Spinal cord (tissue), 9 donors: ENCODE measurements at regions not wholly inside any gene's neighbourhood (a gene's known extent, or its start where the extent isn't known, plus 50 kb on each side); places are given as distances from the start of the nearest gene placed in this dataset.

Experiments
- DNase-seq, 6 donors: peaks; one replicate each; pipeline versions ENCODE4 v3.0.0 to v3.0.0-alpha.2; 2013 to 2015; ENCODE audit warnings: low spot score in 6 of 6, low read depth in 4 of 6
- H3K27ac ChIP-seq: one replicate; pipeline ENCODE4 v1.5.1; 2013; ENCODE audit warnings: low read depth, low read length, control low read depth
- H3K27me3 ChIP-seq: one replicate; pipeline ENCODE4 v1.6.1; 2013; ENCODE audit warnings: low read length; ENCODE audit not compliant: control insufficient read depth, insufficient read depth
- H3K36me3 ChIP-seq: one replicate; pipeline ENCODE4 v1.6.1; 2013; ENCODE audit warnings: low read length; ENCODE audit not compliant: control insufficient read depth, insufficient read depth
- H3K4me1 ChIP-seq: one replicate; pipeline ENCODE4 v1.6.1; 2013; ENCODE audit warnings: low read length; ENCODE audit not compliant: control insufficient read depth, insufficient read depth
- H3K4me3 ChIP-seq: one replicate; pipeline ENCODE4 v1.5.1; 2013; ENCODE audit warnings: low read depth, low read length, control low read depth
- H3K9me3 ChIP-seq: one replicate; pipeline ENCODE4 v1.6.1; 2013; ENCODE audit warnings: low read length; ENCODE audit not compliant: control insufficient read depth, insufficient read depth
- WGBS: methylation state at CpG from one replicate; pipeline ENCODE4 v1.1.5; 2013; ENCODE audit warnings: missing lambda C conversion rate; ENCODE audit not compliant: insufficient coverage; 5-methylcytosine and 5-hydroxymethylcytosine counted together
- donor health status: healthy.

GRCh38 chr15:35914573-35914972, 368.6 kb upstream of the DPH6 start:
- WGBS: no CpG with 5 or more reads among the region's 2 CpGs
- peaks cover 3% of the 10 kb centered on the region for H3K4me1 ChIP-seq
- H3K36me3 ChIP-seq: no peaks in the 10 kb centered on the region
- H3K9me3 ChIP-seq: peaks cover 2% of the 10 kb centered on the region
- no peak for DNase-seq
- H3K27me3 ChIP-seq: no peaks in the 10 kb centered on the region
- H3K27ac ChIP-seq: no peak overlapping the region
- no peak overlapping the region for H3K4me3 ChIP-seq

DNA sequence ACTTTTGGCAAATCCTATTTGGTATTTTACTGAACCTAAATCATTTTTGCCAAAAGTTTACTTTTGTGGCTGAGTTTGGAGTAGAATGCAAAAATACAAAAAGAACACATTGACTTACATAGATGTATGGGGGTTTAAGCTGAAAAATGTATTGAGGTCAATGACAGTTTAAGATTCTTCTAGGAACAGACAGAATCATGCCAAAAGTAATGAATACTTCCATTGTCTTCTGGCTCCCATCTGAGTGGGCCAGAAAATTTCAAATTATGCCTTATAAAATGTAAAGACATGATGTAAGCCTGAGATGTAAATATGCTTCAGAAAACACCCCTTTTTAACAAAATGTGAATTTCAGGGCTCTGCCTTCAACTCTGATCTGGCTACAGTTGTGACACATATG, 375.1 kb upstream of the DPH6 start:
- H3K27ac ChIP-seq: no peak overlapping the region
- H3K36me3 ChIP-seq: no peaks in the 10 kb centered on the region
- no peaks in the 10 kb centered on the region for H3K4me1 ChIP-seq
- H3K4me3 ChIP-seq: no peak overlapping the region
- no peak for DNase-seq
- H3K27me3 ChIP-seq: no peaks in the 10 kb centered on the region
- H3K9me3 ChIP-seq: no peaks in the 10 kb centered on the region

DNA sequence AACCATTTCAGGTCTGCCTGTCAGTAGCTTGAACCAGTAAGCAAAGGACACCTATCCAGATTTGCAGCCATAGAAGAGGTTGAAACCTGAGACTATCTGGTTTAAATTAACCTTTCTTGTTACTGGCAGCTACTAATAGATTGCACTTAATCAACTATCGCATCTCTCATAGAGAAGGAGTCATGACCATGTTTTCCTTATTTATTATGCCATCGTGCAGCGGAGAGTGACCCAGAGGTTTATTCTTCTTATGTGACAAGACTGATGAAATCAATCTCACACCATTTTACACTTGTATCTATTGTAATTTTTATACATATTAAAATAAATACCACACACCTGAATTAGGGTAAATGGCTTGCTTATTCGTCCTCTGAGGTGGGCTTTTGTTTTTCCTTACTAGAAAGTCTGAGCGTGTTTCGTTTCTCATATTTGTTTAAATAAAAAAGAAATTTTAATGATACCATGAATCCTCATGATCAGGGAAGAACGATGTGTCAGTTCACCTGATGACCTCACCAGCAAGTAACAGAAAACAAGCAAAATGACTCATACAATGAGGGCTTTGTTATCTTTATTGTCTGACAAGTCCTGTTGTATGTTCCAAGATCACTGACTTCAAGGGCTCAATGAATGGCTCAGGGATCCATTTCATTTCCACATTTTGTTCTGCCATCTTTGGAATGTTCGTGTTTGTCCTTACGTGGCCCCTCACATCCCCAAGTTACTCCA, 379.5 kb upstream of the DPH6 start:
- Histone ChIP-seq H3K27ac (no peak overlapping the region), H3K9me3 (no peaks in the 10 kb centered on the region), H3K36me3 (no peaks in the 10 kb centered on the region), H3K4me1 (no peaks in the 10 kb centered on the region), H3K27me3 (no peaks in the 10 kb centered on the region), H3K4me3 (no peak overlapping the region)
- DNase-seq: no peak
- WGBS: 100% methylated on average over 1 of the region's 9 CpGs

GRCh38 chr15:35926007-35926380, 380.0 kb upstream of the DPH6 start:
- no peaks in the 10 kb centered on the region for H3K27me3 ChIP-seq
- H3K27ac ChIP-seq: no peak overlapping the region
- no peaks in the 10 kb centered on the region for H3K9me3 ChIP-seq
- DNase-seq: no peak
- no peaks in the 10 kb centered on the region for H3K4me1 ChIP-seq
- H3K36me3 ChIP-seq: no peaks in the 10 kb centered on the region
- no peak overlapping the region for H3K4me3 ChIP-seq

GRCh38 chr15:35928847-35929246, 382.9 kb upstream of the DPH6 start:
- Histone ChIP-seq H3K4me3 (no peak overlapping the region), H3K4me1 (no peaks in the 10 kb centered on the region), H3K36me3 (no peaks in the 10 kb centered on the region), H3K27me3 (no peaks in the 10 kb centered on the region), H3K27ac (no peak overlapping the region), H3K9me3 (no peaks in the 10 kb centered on the region)
- no peak for DNase-seq
- 80% methylated on average over 1 of the region's 2 CpGs for WGBS

DNA sequence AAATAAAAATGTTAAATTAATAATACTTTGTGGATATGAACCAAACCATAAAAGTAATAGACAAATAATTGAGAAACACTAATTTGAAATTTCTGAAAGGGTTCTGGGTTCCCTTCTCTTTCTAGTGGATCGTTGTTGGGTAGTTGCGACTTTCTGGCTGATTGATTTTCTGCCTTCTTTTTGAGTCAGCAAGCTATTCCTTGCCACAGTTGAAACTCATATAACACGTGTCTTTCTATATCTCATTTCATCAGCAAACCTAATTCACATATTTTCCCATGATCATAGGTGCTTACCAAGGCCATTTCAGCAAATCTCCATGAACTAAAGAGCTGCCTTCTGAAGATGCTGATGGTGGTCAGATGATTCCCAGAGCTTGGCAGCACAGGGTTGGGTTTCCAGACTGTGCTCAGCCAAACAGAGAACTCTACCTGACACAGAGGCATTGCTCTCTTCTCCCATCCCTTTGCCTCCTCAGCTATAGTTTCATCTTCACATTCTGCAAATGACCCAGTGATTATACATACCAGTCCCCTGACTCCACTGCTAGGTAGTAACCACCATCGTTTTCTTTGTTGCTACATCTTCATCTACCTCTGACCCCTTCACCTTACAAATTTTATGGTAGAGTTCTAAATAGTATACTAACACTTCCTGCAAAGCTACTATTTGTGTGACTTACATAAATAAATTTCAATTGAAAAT, 383.9 kb upstream of the DPH6 start:
- H3K4me1 ChIP-seq: no peaks in the 10 kb centered on the region
- H3K9me3 ChIP-seq: no peaks in the 10 kb centered on the region
- DNase-seq: no peak
- H3K36me3 ChIP-seq: no peaks in the 10 kb centered on the region
- H3K4me3 ChIP-seq: no peak overlapping the region
- no CpG with 5 or more reads among the region's 4 CpGs for WGBS
- no peaks in the 10 kb centered on the region for H3K27me3 ChIP-seq
- no peak overlapping the region for H3K27ac ChIP-seq

- H3K27ac ChIP-seq: no peak overlapping the region
- DNase-seq: no peak
- no peaks in the 10 kb centered on the region for H3K36me3 ChIP-seq
- H3K27me3 ChIP-seq: no peaks in the 10 kb centered on the region
- 80% methylated on average over 1 of the region's 2 CpGs for WGBS
- no peaks in the 10 kb centered on the region for H3K9me3 ChIP-seq
- H3K4me1 ChIP-seq: no peaks in the 10 kb centered on the region
- H3K4me3 ChIP-seq: no peak overlapping the region
Observed at GRCh38 chr15:35931799-35932341, 385.9 kb upstream of the DPH6 start.

DNA sequence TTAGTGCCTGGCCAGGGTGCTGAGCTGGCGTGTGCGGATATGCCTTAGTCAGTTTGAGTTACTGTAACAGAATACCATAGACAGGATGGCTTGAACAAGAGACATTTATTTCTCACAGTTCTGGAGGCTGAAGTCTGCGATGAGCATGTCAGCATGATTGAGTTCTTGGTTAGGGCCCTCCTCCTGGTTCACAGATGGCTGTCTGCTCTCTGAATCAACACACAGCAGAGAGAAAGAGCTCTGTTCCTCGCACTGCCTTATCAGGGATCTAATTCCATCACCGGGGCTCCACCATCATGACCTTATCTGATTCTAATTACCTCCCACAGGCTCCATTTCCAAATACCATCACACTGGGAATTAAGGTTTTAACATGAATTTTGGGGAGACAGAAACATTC, 386.6 kb upstream of the DPH6 start:
- DNase-seq: peak in 2 of 6 donors; percentile 22 to 57
- Histone ChIP-seq H3K9me3 (no peaks in the 10 kb centered on the region), H3K27ac (no peak overlapping the region), H3K4me1 (no peaks in the 10 kb centered on the region), H3K27me3 (no peaks in the 10 kb centered on the region), H3K36me3 (no peaks in the 10 kb centered on the region), H3K4me3 (no peak overlapping the region)
- 63% methylated on average over 3 of the region's 5 CpGs for WGBS

DNA sequence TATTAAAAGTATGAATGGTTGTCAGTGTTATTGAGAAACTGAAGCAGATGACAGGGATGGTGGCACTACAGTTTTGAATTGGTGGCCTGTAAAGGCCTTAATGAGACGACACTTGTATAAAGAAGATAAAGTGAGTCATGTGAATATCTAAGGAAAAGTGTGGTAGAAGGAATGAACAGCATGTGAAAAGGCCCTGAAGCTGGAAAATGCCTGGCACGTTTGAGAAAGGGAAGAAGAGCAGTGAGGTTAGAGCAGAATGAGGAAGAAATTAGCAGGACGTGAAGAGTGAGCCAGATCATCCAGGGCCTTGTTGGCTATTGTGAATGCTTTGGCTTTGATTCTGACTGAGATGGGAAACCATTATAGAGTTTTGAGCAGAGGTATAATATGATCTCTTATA, 387.6 kb upstream of the DPH6 start:
- Histone ChIP-seq H3K4me1 (no peaks in the 10 kb centered on the region), H3K9me3 (no peaks in the 10 kb centered on the region), H3K27me3 (no peaks in the 10 kb centered on the region), H3K27ac (no peak overlapping the region), H3K4me3 (no peak overlapping the region), H3K36me3 (no peaks in the 10 kb centered on the region)
- 87% methylated on average over 3 of the region's 3 CpGs for WGBS
- DNase-seq: no peak
